ENCODE measurements at regions not wholly inside any gene's neighbourhood (a gene's known extent, or its start where the extent isn't known, plus 50 kb on each side); places are given as distances from the start of the nearest gene placed in this dataset.

GRCh38 chr12:127343940-127344339, 923.0 kb upstream of the TMEM132C start:
- no peak for TF ChIP-seq CTCF (IDR thresholded peaks at IDR 0.05; ENCODE audit: extremely low read depth in 1 of 2, insufficient read depth in 1 of 2, low read depth in 1 of 2, low read length in 2 of 2)
- TF ChIP-seq MYC (IDR thresholded peaks at IDR 0.05; ENCODE audit: low read depth, low read length), result no peak
- TF ChIP-seq MAX (IDR thresholded peaks at IDR 0.05; ENCODE audit: insufficient read depth, insufficient read length), result no peak

All from endothelial cell of umbilical vein (primary cell).